ENCODE measurements at regions not wholly inside any gene's neighbourhood (a gene's known extent, or its start where the extent isn't known, plus 50 kb on each side); places are given as distances from the start of the nearest gene placed in this dataset.

DNA sequence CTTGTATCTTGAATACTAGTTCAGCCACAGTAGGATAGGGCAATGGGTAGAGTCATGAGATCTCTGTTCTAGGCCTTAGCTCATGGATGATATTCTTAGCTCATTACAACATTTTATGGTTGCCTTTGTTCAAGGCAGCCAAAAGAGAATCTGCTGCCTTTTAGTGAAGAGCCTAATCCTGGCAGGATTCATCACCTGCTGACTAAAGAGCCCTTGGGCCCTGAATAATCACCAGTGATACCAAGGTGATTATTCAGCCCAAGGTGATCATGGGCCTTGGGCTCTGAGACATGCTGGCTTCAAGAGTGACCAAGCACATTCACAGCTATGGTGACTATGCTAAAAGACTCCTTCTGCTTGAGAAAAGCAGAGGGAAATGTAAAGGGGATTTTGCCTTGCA is 143.3 kb upstream of the MYO16 start:
- no peak for TF ChIP-seq POLR2AphosphoS5 (IDR thresholded peaks at IDR 0.05)
- TF ChIP-seq, protein P1, sequence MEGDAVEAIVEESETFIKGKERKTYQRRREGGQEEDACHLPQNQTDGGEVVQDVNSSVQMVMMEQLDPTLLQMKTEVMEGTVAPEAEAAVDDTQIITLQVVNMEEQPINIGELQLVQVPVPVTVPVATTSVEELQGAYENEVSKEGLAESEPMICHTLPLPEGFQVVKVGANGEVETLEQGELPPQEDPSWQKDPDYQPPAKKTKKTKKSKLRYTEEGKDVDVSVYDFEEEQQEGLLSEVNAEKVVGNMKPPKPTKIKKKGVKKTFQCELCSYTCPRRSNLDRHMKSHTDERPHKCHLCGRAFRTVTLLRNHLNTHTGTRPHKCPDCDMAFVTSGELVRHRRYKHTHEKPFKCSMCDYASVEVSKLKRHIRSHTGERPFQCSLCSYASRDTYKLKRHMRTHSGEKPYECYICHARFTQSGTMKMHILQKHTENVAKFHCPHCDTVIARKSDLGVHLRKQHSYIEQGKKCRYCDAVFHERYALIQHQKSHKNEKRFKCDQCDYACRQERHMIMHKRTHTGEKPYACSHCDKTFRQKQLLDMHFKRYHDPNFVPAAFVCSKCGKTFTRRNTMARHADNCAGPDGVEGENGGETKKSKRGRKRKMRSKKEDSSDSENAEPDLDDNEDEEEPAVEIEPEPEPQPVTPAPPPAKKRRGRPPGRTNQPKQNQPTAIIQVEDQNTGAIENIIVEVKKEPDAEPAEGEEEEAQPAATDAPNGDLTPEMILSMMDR (IDR thresholded peaks at IDR 0.05), result no peak
- TF ChIP-seq POLR2A (IDR thresholded peaks at IDR 0.05), result no peak
- TF ChIP-seq EP300 (IDR thresholded peaks at IDR 0.05), result no peak
